K562 (cell line): ENCODE measurements at regions not wholly inside any gene's neighbourhood (a gene's known extent, or its start where the extent isn't known, plus 50 kb on each side); places are given as distances from the start of the nearest gene placed in this dataset.

Experiments used
- ATAC-seq: fragments of 200-7000 bp; cut with Tn5 transposase; 3 replicates; pipeline ENCODE4 v1.9.1; 2020; ENCODE audit warnings: moderate library complexity
- BruUV-seq: library from RNA; stranded (reverse); fragments of 400-500 nt; replicated peaks from 2 replicates; lab custom pipeline; 2021; lab: Mats Ljungman, UMichigan
- CTCF ChIA-PET: fragments of 300-600 bp; formaldehyde crosslinking; extraction: SDS; loops from one replicate; lab custom pipeline; 2021; ENCODE audit warnings: low intra/inter-chr PET ratio; lab: Yijun Ruan, JAX
- POLR2A ChIA-PET: fragments of 300-600, 350-650 bp; sonication (Branson Sonifier 250); formaldehyde crosslinking; extraction: SDS; loops from one replicate; lab custom pipeline; 2021; ENCODE audit warnings: antibody characterized with exemption, inconsistent platforms; lab: Yijun Ruan, JAX
- DNase-seq, 4 experiments: peaks; one replicate each; pipeline versions ENCODE4 v3.0.0 to v3.0.0-alpha.2; 2011 to 2018; ENCODE audit warnings: low spot score in 3 of 4, mixed read lengths in 3 of 4; ENCODE audit errors: extremely low read depth in 1 of 4
- FAIRE-seq: peaks from 2 replicates; lab custom pipeline; 2011; peaks lifted over from hg19 to GRCh38; lab: Jason Lieb, UNC
- H2AFZ ChIP-seq: 2 replicates; pipeline ENCODE4 v1.6.0; 2011; ENCODE audit warnings: low read depth, low read length, control low read depth, inconsistent platforms
- H3K27ac ChIP-seq: fragments of 200-600 bp; 3 replicates; pipeline ENCODE4 v1.8.0; 2011; ENCODE audit warnings: low read depth, mild to moderate bottlenecking, control low read depth, inconsistent platforms, low read length, moderate library complexity, mixed read lengths; ENCODE audit errors: extremely low read depth
- H3K27me3 ChIP-seq, 2 experiments: fragments of 300-600 bp in 1 of 2; 2 replicates in 1 of 2; 3 replicates in 1 of 2; pipeline versions ENCODE4 v1.6.0 to v1.8.0; 2011; ENCODE audit warnings: inconsistent platforms in 2 of 2, low read length in 2 of 2, mild to moderate bottlenecking in 1 of 2, mixed read lengths in 1 of 2, moderate library complexity in 1 of 2; ENCODE audit not compliant: control insufficient read depth in 2 of 2, insufficient read depth in 2 of 2
- H3K36me3 ChIP-seq: fragments of 300-600 bp; 3 replicates; pipeline ENCODE4 v1.8.0; 2011; ENCODE audit warnings: mild to moderate bottlenecking, low read length, inconsistent platforms; ENCODE audit not compliant: control insufficient read depth, insufficient read depth
- H3K4me1 ChIP-seq, 2 experiments: fragments of 200-600 bp in 1 of 2; replicated peaks in 1 of 2; 2 replicates in 1 of 2; 3 replicates in 1 of 2; pipeline versions ENCODE4 v1.5.1 to v1.8.0; 2011; ENCODE audit warnings: inconsistent platforms in 2 of 2, low read length in 2 of 2, mild to moderate bottlenecking in 1 of 2, mixed read lengths in 1 of 2, moderate library complexity in 1 of 2; ENCODE audit not compliant: control insufficient read depth in 2 of 2, insufficient read depth in 2 of 2
- H3K4me2 ChIP-seq: 2 replicates; pipeline ENCODE4 v1.6.1; 2011; ENCODE audit warnings: low read length, control low read depth, inconsistent platforms, mixed read lengths; ENCODE audit not compliant: insufficient read depth
- H3K4me3 ChIP-seq: fragments of 200-600 bp; sonication (generic), shearing (Covaris generic); 2 replicates; pipeline ENCODE4 v1.5.1; 2016; ENCODE audit warnings: control low read depth, inconsistent platforms
- H3K79me2 ChIP-seq: fragments of 200-600 bp; 3 replicates; pipeline ENCODE4 v1.8.0; 2011; ENCODE audit warnings: low read length, inconsistent platforms; ENCODE audit not compliant: control insufficient read depth, insufficient read depth
- H3K9ac ChIP-seq, 2 experiments: 2 replicates each; pipeline versions ENCODE4 v1.6.0 to v1.6.1; 2011; ENCODE audit warnings: low read depth in 2 of 2, low read length in 2 of 2, control low read depth in 1 of 2, inconsistent platforms in 1 of 2, mild to moderate bottlenecking in 1 of 2, mixed read lengths in 1 of 2; ENCODE audit not compliant: insufficient read depth in 1 of 2
- H3K9me1 ChIP-seq: one replicate; pipeline ENCODE4 v1.6.0; 2011; ENCODE audit warnings: inconsistent platforms, mild to moderate bottlenecking, low read length, moderate library complexity; ENCODE audit not compliant: control insufficient read depth, insufficient read depth
- H3K9me3 ChIP-seq: replicated peaks from 2 replicates; pipeline ENCODE4 v1.5.1; 2011; ENCODE audit warnings: low read depth, low read length, inconsistent platforms; ENCODE audit not compliant: control insufficient read depth, insufficient read depth
- H4K20me1 ChIP-seq: replicated peaks from 2 replicates; pipeline ENCODE4 v1.6.1; 2011; ENCODE audit warnings: low read length, inconsistent platforms, mixed read lengths; ENCODE audit not compliant: control insufficient read depth, insufficient read depth
- HMGN3 ChIP-seq: IDR thresholded peaks from 2 replicates; pipeline ENCODE4 v1.6.1; 2011; ENCODE audit warnings: borderline replicate concordance, low read depth, mild to moderate bottlenecking, mixed read lengths, low read length; ENCODE audit not compliant: insufficient read length; ENCODE audit errors: extremely low read depth
- MAZ ChIP-seq, 2 experiments: fragments of 450-650 bp in 1 of 2; sonication (generic) in 1 of 2; formaldehyde crosslinking; IDR thresholded peaks in 1 of 2; conservative IDR thresholded peaks in 1 of 2; 2 replicates each; pipeline versions ENCODE4 v1.4.0 to v1.5.0; 2020; ENCODE audit warnings: mild to moderate bottlenecking in 1 of 2, missing genetic modification reagents in 1 of 2
- SIN3A ChIP-seq, 2 experiments: fragments of 150-350 bp in 1 of 2; IDR thresholded peaks; 2 replicates each; pipeline ENCODE4 v1.6.1; 2011 to 2016; ENCODE audit warnings: borderline replicate concordance in 2 of 2, low read depth in 2 of 2, low read length in 2 of 2, mild to moderate bottlenecking in 2 of 2, moderate library complexity in 2 of 2; ENCODE audit not compliant: control insufficient read depth in 1 of 2
- SMC3 ChIP-seq: conservative IDR thresholded peaks from 2 replicates; pipeline ENCODE4 v1.6.1; 2011; ENCODE audit warnings: low read depth, low read length, improper control_type of control experiment; ENCODE audit not compliant: insufficient read depth
- TRIM24 ChIP-seq, 2 experiments: fragments of 450-650 bp; IDR thresholded peaks; 2 replicates each; pipeline ENCODE4 v1.6.1; 2016
- ZNF696 ChIP-seq: fragments of 250-450 bp; sonication (Bioruptor Pico); conservative IDR thresholded peaks from 2 replicates; pipeline ENCODE4 v1.4.0; 2020; ENCODE audit warnings: mild to moderate bottlenecking, moderate library complexity
- WGBS: fragments of 100-300 bp; shearing (Covaris generic); methylation state at CpG from one replicate; pipeline ENCODE4 v1.1.6; 2016; ENCODE audit warnings: low coverage, mixed read lengths; ENCODE audit not compliant: insufficient coverage; ENCODE audit errors: missing lambda C conversion rate; 5-methylcytosine and 5-hydroxymethylcytosine counted together
- in situ Hi-C: fragments of 300-500 bp; cut with MboI; formaldehyde crosslinking; loops from 4 replicates; pipeline ENCODE4 v1.15.0; 2018; ENCODE audit warnings: inconsistent platforms, mixed read lengths
- intact Hi-C: fragments of 100-400 bp; cut with micrococcal nuclease; formaldehyde crosslinking; loops from 2 replicates; pipeline ENCODE4 v1.14.2; 2022
- TF ChIP-seq, protein P1 (sequence below): fragments of 450-650 bp; formaldehyde crosslinking; IDR thresholded peaks from 2 replicates; pipeline ENCODE4 v1.4.0; 2022; ENCODE audit warnings: missing genetic modification characterization
- TF ChIP-seq, protein P2 (sequence below): fragments of 150-350 bp; conservative IDR thresholded peaks from 2 replicates; pipeline ENCODE4 v1.6.1; 2014; ENCODE audit warnings: low read length

DNA sequence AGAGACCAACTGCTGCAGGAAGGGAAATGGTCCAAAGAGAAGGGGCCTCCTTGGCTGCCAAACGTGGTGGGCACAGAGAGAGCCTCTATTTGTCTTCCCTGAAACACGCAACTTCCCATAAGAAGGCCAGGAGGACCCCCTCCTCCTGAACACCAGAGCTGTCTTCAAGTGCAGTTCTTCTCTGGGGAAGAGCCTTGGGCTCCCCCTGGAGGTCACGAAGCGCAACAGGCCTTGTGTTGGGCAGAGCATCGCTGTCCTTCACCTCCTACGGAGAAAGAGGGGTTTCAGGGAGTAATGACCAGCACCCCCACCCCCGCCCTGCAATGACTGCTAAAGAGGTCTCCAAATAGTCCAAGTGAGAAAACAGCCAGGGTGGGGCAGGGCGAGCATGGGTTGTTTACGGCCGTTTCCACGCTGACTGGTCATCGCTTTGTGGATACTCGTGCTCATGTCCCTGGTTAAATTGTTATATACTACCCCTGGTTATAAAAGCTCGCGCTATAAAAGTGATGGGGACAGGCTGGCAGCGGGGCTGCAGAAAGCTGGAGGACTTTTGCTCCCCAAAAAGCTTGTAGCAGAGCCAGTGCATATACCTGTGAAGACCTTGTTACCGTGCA is 397.5 kb upstream of the ATP10A start:
- WGBS: 11% methylated on average over 11 of the region's 17 CpGs
- ChIA-PET CTCF (no interaction called here), POLR2A (no interaction called here)
- ATAC-seq (peak; percentile 93), FAIRE-seq (peak; percentile 74), DNase-seq (peak; percentile 41 to 55 (median 48))
- Histone ChIP-seq H3K79me2 (no peaks in the 10 kb centered on the region), H3K9me3 (no peaks in the 10 kb centered on the region), H3K9ac (no peak overlapping the region), H4K20me1 (0 out of 2 replicates have a peak, but pooled peaks cover 3% of the 10 kb centered on the region), H3K4me3 (no peak overlapping the region), H3K36me3 (no peaks in the 10 kb centered on the region), H3K4me1 (no peaks in the 10 kb centered on the region), H3K9me1 (no peaks in the 10 kb centered on the region), H3K4me2 (no peak overlapping the region), H3K27ac (no peak overlapping the region), H2AFZ (no peak overlapping the region), H3K27me3 (no peaks in the 10 kb centered on the region)
- intact Hi-C loops (no loop called here), in situ Hi-C loops (no loop called here)
- BruUV-seq: no TSS peak
- no peak for TF ChIP-seq TRIM24 (IDR thresholded peaks at IDR 0.05)
- TF ChIP-seq MAZ (CRISPR knock-in tag; conservative IDR thresholded peaks at IDR 0.05 in 1 of 2, IDR thresholded peaks at IDR 0.05 in 1 of 2): no peak
- peak; percentile 72 for TF ChIP-seq SMC3
- no peak for TF ChIP-seq HMGN3
- no peak for TF ChIP-seq ZNF696 (CRISPR knock-in tag)
- TF ChIP-seq, protein P1, sequence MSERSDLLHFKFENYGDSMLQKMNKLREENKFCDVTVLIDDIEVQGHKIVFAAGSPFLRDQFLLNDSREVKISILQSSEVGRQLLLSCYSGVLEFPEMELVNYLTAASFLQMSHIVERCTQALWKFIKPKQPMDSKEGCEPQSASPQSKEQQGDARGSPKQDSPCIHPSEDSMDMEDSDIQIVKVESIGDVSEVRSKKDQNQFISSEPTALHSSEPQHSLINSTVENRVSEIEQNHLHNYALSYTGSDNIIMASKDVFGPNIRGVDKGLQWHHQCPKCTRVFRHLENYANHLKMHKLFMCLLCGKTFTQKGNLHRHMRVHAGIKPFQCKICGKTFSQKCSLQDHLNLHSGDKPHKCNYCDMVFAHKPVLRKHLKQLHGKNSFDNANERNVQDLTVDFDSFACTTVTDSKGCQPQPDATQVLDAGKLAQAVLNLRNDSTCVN (CRISPR knock-in tag): no peak
- TF ChIP-seq, protein P2, sequence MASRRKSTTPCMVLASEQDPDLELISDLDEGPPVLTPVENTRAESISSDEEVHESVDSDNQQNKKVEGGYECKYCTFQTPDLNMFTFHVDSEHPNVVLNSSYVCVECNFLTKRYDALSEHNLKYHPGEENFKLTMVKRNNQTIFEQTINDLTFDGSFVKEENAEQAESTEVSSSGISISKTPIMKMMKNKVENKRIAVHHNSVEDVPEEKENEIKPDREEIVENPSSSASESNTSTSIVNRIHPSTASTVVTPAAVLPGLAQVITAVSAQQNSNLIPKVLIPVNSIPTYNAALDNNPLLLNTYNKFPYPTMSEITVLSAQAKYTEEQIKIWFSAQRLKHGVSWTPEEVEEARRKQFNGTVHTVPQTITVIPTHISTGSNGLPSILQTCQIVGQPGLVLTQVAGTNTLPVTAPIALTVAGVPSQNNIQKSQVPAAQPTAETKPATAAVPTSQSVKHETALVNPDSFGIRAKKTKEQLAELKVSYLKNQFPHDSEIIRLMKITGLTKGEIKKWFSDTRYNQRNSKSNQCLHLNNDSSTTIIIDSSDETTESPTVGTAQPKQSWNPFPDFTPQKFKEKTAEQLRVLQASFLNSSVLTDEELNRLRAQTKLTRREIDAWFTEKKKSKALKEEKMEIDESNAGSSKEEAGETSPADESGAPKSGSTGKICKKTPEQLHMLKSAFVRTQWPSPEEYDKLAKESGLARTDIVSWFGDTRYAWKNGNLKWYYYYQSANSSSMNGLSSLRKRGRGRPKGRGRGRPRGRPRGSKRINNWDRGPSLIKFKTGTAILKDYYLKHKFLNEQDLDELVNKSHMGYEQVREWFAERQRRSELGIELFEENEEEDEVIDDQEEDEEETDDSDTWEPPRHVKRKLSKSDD: no peak
- TF ChIP-seq SIN3A (IDR thresholded peaks at IDR 0.05; ENCODE audit: borderline replicate concordance in 2 of 2, control insufficient read depth in 1 of 2, low read depth in 2 of 2, low read length in 2 of 2): no peak
